SK-N-SH (cell line): ENCODE measurements at regions not wholly inside any gene's neighbourhood (a gene's known extent, or its start where the extent isn't known, plus 50 kb on each side); places are given as distances from the start of the nearest gene placed in this dataset.

Source experiments
- CTCF ChIA-PET: fragments of 300-600, 350-600 bp; formaldehyde crosslinking; extraction: SDS; loops from one replicate; lab custom pipeline; 2021; lab: Yijun Ruan, JAX
- POLR2A ChIA-PET: fragments of 350-600 bp; sonication (Branson Sonifier 250); formaldehyde crosslinking; extraction: SDS; loops from one replicate; lab custom pipeline; 2020; ENCODE audit warnings: antibody characterized with exemption, inconsistent platforms; lab: Yijun Ruan, JAX
- DNase-seq: peaks from one replicate; pipeline ENCODE4 v3.0.0; 2012
- H2AFZ ChIP-seq: fragments of 200-600 bp; sonication (generic); 2 replicates; pipeline ENCODE4 v1.8.1; 2016; ENCODE audit warnings: antibody characterized with exemption, mild to moderate bottlenecking, low read depth
- H3F3A ChIP-seq: fragments of 200-600 bp; sonication (generic); replicated peaks from 2 replicates; pipeline ENCODE3; 2016; ENCODE audit warnings: antibody characterized with exemption, mild to moderate bottlenecking; ENCODE audit not compliant: insufficient read depth
- H3K27ac ChIP-seq, 2 experiments: fragments of 200-500 bp in 1 of 2; fragments of 200-600 bp in 1 of 2; sonication (Bioruptor generic) in 1 of 2; sonication (generic), shearing (Covaris generic) in 1 of 2; 2 replicates each; pipeline versions ENCODE4 v1.5.1 to v1.6.1; 2014 to 2016; ENCODE audit warnings: low read depth in 2 of 2, inconsistent platforms in 1 of 2, low read length in 1 of 2, mild to moderate bottlenecking in 1 of 2, mixed read lengths in 1 of 2
- H3K27me3 ChIP-seq: fragments of 200-600 bp; sonication (generic), shearing (Covaris generic); 2 replicates; pipeline ENCODE4 v1.6.1; 2016; ENCODE audit warnings: mixed run types; ENCODE audit not compliant: insufficient read depth
- H3K36me3 ChIP-seq, 2 experiments: fragments of 200-500 bp in 1 of 2; fragments of 200-600 bp in 1 of 2; sonication (Bioruptor generic) in 1 of 2; sonication (generic) in 1 of 2; replicated peaks in 1 of 2; 2 replicates each; pipeline versions ENCODE3 to v1.5.1; 2014 to 2016; ENCODE audit warnings: low read length in 1 of 2, mild to moderate bottlenecking in 1 of 2; ENCODE audit not compliant: insufficient read depth in 2 of 2, control insufficient read depth in 1 of 2
- H3K4me1 ChIP-seq, 2 experiments: fragments of 200-500 bp in 1 of 2; fragments of 200-600 bp in 1 of 2; sonication (Bioruptor generic) in 1 of 2; sonication (generic), shearing (Covaris generic) in 1 of 2; 2 replicates each; pipeline versions ENCODE4 v1.5.1 to v1.6.1; 2014 to 2016; ENCODE audit warnings: low read depth in 1 of 2, low read length in 1 of 2, mixed run types in 1 of 2; ENCODE audit not compliant: insufficient read depth in 2 of 2, control insufficient read depth in 1 of 2
- H3K4me2 ChIP-seq: fragments of 200-600 bp; sonication (generic), shearing (Covaris generic); 2 replicates; pipeline ENCODE4 v1.6.1; 2017; ENCODE audit warnings: mixed run types
- H3K4me3 ChIP-seq, 2 experiments: fragments of 200-500 bp in 1 of 2; fragments of 200-600 bp in 1 of 2; sonication (Bioruptor generic) in 1 of 2; sonication (generic), shearing (Covaris generic) in 1 of 2; 2 replicates each; pipeline versions ENCODE4 v1.5.1 to v1.8.1; 2014 to 2016; ENCODE audit warnings: low read depth in 2 of 2, inconsistent platforms in 1 of 2, low read length in 1 of 2, mild to moderate bottlenecking in 1 of 2, mixed read lengths in 1 of 2, moderate library complexity in 1 of 2
- H3K79me2 ChIP-seq: fragments of 200-600 bp; sonication (generic); 2 replicates; pipeline ENCODE4 v1.8.1; 2017; ENCODE audit warnings: mild to moderate bottlenecking; ENCODE audit not compliant: insufficient read depth
- H3K9ac ChIP-seq: fragments of 200-600 bp; sonication (generic); 2 replicates; pipeline ENCODE4 v1.6.1; 2017; ENCODE audit warnings: mixed run types
- H3K9me2 ChIP-seq: fragments of 200-600 bp; sonication (generic); 2 replicates; pipeline ENCODE4 v1.6.1; 2017; ENCODE audit warnings: mixed run types
- H3K9me3 ChIP-seq: fragments of 200-600 bp; sonication (generic); 2 replicates; pipeline ENCODE4 v1.6.1; 2017; ENCODE audit warnings: mixed run types, mild to moderate bottlenecking, moderate library complexity
- H4K20me1 ChIP-seq: fragments of 200-600 bp; sonication (generic); 2 replicates; pipeline ENCODE4 v1.6.1; 2017; ENCODE audit warnings: mild to moderate bottlenecking, mixed run types; ENCODE audit not compliant: insufficient read depth
- ELF1 ChIP-seq: IDR thresholded peaks from 2 replicates; pipeline ENCODE4 v1.4.0; 2012
- EP300 ChIP-seq, 2 experiments: IDR thresholded peaks; 2 replicates each; pipeline versions ENCODE4 v1.4.0 to v1.6.1; 2012; ENCODE audit warnings: borderline replicate concordance in 1 of 2, low read depth in 1 of 2, low read length in 1 of 2
- EZH2phosphoT487 ChIP-seq: fragments of 200-600 bp; sonication (generic); IDR thresholded peaks from 2 replicates; pipeline ENCODE4 v1.6.1; 2017; ENCODE audit warnings: low read depth, mixed run types, mild to moderate bottlenecking, antibody characterized with exemption, moderate library complexity, borderline replicate concordance
- FOXJ3 ChIP-seq: sonication (generic); formaldehyde crosslinking; IDR thresholded peaks from 2 replicates; pipeline ENCODE4 v1.5.1; 2020; ENCODE audit warnings: mild to moderate bottlenecking, missing genetic modification reagents
- GATA2 ChIP-seq: sonication (generic); formaldehyde crosslinking; IDR thresholded peaks from 2 replicates; pipeline ENCODE4 v1.5.0; 2020; ENCODE audit warnings: mild to moderate bottlenecking, missing genetic modification reagents
- MEF2A ChIP-seq: IDR thresholded peaks from 2 replicates; pipeline ENCODE4 v1.4.0; 2012; ENCODE audit warnings: low read depth, borderline replicate concordance
- MXI1 ChIP-seq: IDR thresholded peaks from 2 replicates; pipeline ENCODE4 v1.6.1; 2012; ENCODE audit warnings: mild to moderate bottlenecking, low read depth, low read length, improper control_type of control experiment
- POLR2AphosphoS5 ChIP-seq: IDR thresholded peaks from 2 replicates; pipeline ENCODE4 v1.6.1; 2012; ENCODE audit warnings: low read depth, low read length
- RCOR1 ChIP-seq: fragments of 150-350 bp; IDR thresholded peaks from 2 replicates; pipeline ENCODE4 v1.6.1; 2017; ENCODE audit warnings: antibody characterized with exemption, low read length
- SMC3 ChIP-seq: IDR thresholded peaks from 2 replicates; pipeline ENCODE4 v1.6.1; 2012; ENCODE audit warnings: low read depth, low read length, improper control_type of control experiment
- TAF1 ChIP-seq: IDR thresholded peaks from 2 replicates; pipeline ENCODE4 v1.6.1; 2012; ENCODE audit warnings: low read depth, mild to moderate bottlenecking, low read length, moderate library complexity, borderline replicate concordance
- TCF12 ChIP-seq: IDR thresholded peaks from 2 replicates; pipeline ENCODE4 v1.4.0; 2012
- TEAD4 ChIP-seq: IDR thresholded peaks from 2 replicates; pipeline ENCODE4 v1.4.0; 2012; ENCODE audit warnings: mild to moderate bottlenecking, borderline replicate concordance; ENCODE audit not compliant: insufficient read depth
- USF1 ChIP-seq: IDR thresholded peaks from 2 replicates; pipeline ENCODE4 v1.4.0; 2012; ENCODE audit warnings: low read depth, borderline replicate concordance
- USF2 ChIP-seq: fragments of 150-350 bp; IDR thresholded peaks from 2 replicates; pipeline ENCODE4 v1.6.1; 2017; ENCODE audit warnings: antibody characterized with exemption, low read length, low read depth, borderline replicate concordance
- WGBS: methylation state at CpG from one replicate; pipeline ENCODE4 v1.1.6; 2017; ENCODE audit warnings: low lambda C conversion rate; 5-methylcytosine and 5-hydroxymethylcytosine counted together
- TF ChIP-seq, protein P1 (sequence below): IDR thresholded peaks from 2 replicates; pipeline ENCODE4 v1.4.0; 2012; ENCODE audit warnings: low read depth, borderline replicate concordance
- TF ChIP-seq, protein P2 (sequence below): fragments of 150-350 bp; IDR thresholded peaks from 2 replicates; pipeline ENCODE4 v1.6.1; 2016; ENCODE audit warnings: mild to moderate bottlenecking, low read depth, low read length

GRCh38 chr17:77312786-77313599 is 172.2 kb downstream of the SEC14L1 start:
- Histone ChIP-seq H4K20me1 (no peaks in the 10 kb centered on the region), H3K36me3 (peaks cover 0 to 8% of the 10 kb centered on the region in 2 experiments), H2AFZ (no peak overlapping the region), H3K9me2 (no peaks in the 10 kb centered on the region), H3K4me3 (no peak overlapping the region), H3K27ac (peak overlapping the region in 1 of 2 experiments; percentile 3; a peak in 1 of 4 replicates), H3K9ac (no peak overlapping the region), H3K27me3 (no peaks in the 10 kb centered on the region), H3F3A (peaks cover 35% of the 10 kb centered on the region), H3K79me2 (peaks cover 3% of the 10 kb centered on the region; the same call in 1 of the 2 replicates), H3K9me3 (no peaks in the 10 kb centered on the region), H3K4me1 (peaks cover 42 to 67% of the 10 kb centered on the region in 2 experiments), H3K4me2 (peak overlapping the region; percentile 17; the same call in 1 of the 2 replicates)
- ChIA-PET CTCF (interaction anchor here (0.6 to 2.4 kb wide), 10 partner anchors 9 to 257 kb away, joined by 3 to 10 read pairs (median 4); no protein-coding TSS in a partner anchor), POLR2A (interaction anchor here (0.6 to 1.2 kb wide), 2 partner anchors 26 to 557 kb away, joined by 3 read pairs; no protein-coding TSS in a partner anchor)
- peak; percentile 29 for DNase-seq
- 92% methylated on average over 21 of the region's 23 CpGs for WGBS
- no peak for TF ChIP-seq TAF1
- TF ChIP-seq TEAD4 = no peak
- no peak for TF ChIP-seq TCF12
- TF ChIP-seq EP300 (IDR thresholded peaks at IDR 0.05; ENCODE audit: borderline replicate concordance in 1 of 2, low read depth in 1 of 2, low read length in 1 of 2) = no peak
- no peak for TF ChIP-seq POLR2AphosphoS5
- no peak for TF ChIP-seq USF1
- no peak for TF ChIP-seq EZH2phosphoT487
- TF ChIP-seq GATA2 = no peak
- no peak for TF ChIP-seq USF2
- no peak for TF ChIP-seq SMC3
- TF ChIP-seq MXI1 = no peak
- no peak for TF ChIP-seq RCOR1
- TF ChIP-seq MEF2A = no peak
- TF ChIP-seq, protein P1, sequence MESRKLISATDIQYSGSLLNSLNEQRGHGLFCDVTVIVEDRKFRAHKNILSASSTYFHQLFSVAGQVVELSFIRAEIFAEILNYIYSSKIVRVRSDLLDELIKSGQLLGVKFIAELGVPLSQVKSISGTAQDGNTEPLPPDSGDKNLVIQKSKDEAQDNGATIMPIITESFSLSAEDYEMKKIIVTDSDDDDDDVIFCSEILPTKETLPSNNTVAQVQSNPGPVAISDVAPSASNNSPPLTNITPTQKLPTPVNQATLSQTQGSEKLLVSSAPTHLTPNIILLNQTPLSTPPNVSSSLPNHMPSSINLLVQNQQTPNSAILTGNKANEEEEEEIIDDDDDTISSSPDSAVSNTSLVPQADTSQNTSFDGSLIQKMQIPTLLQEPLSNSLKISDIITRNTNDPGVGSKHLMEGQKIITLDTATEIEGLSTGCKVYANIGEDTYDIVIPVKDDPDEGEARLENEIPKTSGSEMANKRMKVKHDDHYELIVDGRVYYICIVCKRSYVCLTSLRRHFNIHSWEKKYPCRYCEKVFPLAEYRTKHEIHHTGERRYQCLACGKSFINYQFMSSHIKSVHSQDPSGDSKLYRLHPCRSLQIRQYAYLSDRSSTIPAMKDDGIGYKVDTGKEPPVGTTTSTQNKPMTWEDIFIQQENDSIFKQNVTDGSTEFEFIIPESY = no peak
- TF ChIP-seq FOXJ3 (CRISPR knock-in tag) = no peak
- TF ChIP-seq, protein P2, sequence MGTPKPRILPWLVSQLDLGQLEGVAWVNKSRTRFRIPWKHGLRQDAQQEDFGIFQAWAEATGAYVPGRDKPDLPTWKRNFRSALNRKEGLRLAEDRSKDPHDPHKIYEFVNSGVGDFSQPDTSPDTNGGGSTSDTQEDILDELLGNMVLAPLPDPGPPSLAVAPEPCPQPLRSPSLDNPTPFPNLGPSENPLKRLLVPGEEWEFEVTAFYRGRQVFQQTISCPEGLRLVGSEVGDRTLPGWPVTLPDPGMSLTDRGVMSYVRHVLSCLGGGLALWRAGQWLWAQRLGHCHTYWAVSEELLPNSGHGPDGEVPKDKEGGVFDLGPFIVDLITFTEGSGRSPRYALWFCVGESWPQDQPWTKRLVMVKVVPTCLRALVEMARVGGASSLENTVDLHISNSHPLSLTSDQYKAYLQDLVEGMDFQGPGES = no peak
- TF ChIP-seq ELF1 = no peak
